Neuronal stem cell (in vitro differentiated cells): ENCODE measurements at regions not wholly inside any gene's neighbourhood (a gene's known extent, or its start where the extent isn't known, plus 50 kb on each side); places are given as distances from the start of the nearest gene placed in this dataset.

Source experiments
- DNase-seq: peaks from one replicate; pipeline ENCODE4 v3.0.0-alpha.2; 2013; ENCODE audit warnings: low spot score
- H2AFZ ChIP-seq: one replicate; pipeline ENCODE4 v1.6.1; 2013; ENCODE audit warnings: mild to moderate bottlenecking, low read length, inconsistent platforms
- H2AK5ac ChIP-seq: 2 replicates; pipeline ENCODE4 v1.6.1; 2013; ENCODE audit warnings: low read depth, mild to moderate bottlenecking, inconsistent platforms, low read length, moderate library complexity, mixed read lengths
- H2BK120ac ChIP-seq: 2 replicates; pipeline ENCODE4 v1.6.1; 2013; ENCODE audit warnings: low read depth, mild to moderate bottlenecking, inconsistent platforms, low read length, moderate library complexity, mixed read lengths
- H2BK12ac ChIP-seq: one replicate; pipeline ENCODE4 v1.6.1; 2013; ENCODE audit warnings: low read length, inconsistent platforms
- H2BK15ac ChIP-seq: 2 replicates; pipeline ENCODE4 v1.6.1; 2013; ENCODE audit warnings: mild to moderate bottlenecking, low read length, inconsistent platforms, mixed read lengths
- H2BK5ac ChIP-seq: one replicate; pipeline ENCODE4 v1.6.1; 2013; ENCODE audit warnings: inconsistent platforms, mild to moderate bottlenecking, low read length, moderate library complexity
- H3K14ac ChIP-seq: one replicate; pipeline ENCODE4 v1.6.1; 2013; ENCODE audit warnings: low read length, inconsistent platforms
- H3K18ac ChIP-seq: 2 replicates; pipeline ENCODE4 v1.6.1; 2013; ENCODE audit warnings: low read length, inconsistent platforms
- H3K23ac ChIP-seq: 2 replicates; pipeline ENCODE4 v1.6.1; 2013; ENCODE audit warnings: low read depth, mild to moderate bottlenecking, mixed read lengths, low read length, inconsistent platforms; ENCODE audit not compliant: poor library complexity
- H3K27ac ChIP-seq: replicated peaks from 3 replicates; pipeline ENCODE4 v1.5.1; 2013; ENCODE audit warnings: low read length, inconsistent platforms
- H3K27me3 ChIP-seq, 3 experiments: 2 replicates each; pipeline ENCODE4 v1.6.1; 2013; ENCODE audit warnings: low read length in 3 of 3, mild to moderate bottlenecking in 2 of 3, inconsistent platforms in 1 of 3, low read depth in 1 of 3, mixed read lengths in 1 of 3, moderate library complexity in 1 of 3; ENCODE audit not compliant: control insufficient read depth in 3 of 3, insufficient read depth in 3 of 3
- H3K36me3 ChIP-seq, 2 donors: replicated peaks in 1 of 2; 2 replicates each; pipeline ENCODE4 v1.6.1; 2013; ENCODE audit warnings: low read length in 2 of 2; ENCODE audit not compliant: control insufficient read depth in 2 of 2, insufficient read depth in 2 of 2
- H3K4ac ChIP-seq: 2 replicates; pipeline ENCODE4 v1.6.1; 2013; ENCODE audit warnings: inconsistent platforms, mild to moderate bottlenecking, low read length, moderate library complexity
- H3K4me1 ChIP-seq, 2 donors: 1 replicate in 1 of 2; 2 replicates in 1 of 2; pipeline ENCODE4 v1.6.1; 2013; ENCODE audit warnings: low read length in 2 of 2, low read depth in 1 of 2; ENCODE audit not compliant: control insufficient read depth in 2 of 2, insufficient read depth in 1 of 2
- H3K4me2 ChIP-seq: one replicate; pipeline ENCODE4 v1.6.1; 2013; ENCODE audit warnings: mild to moderate bottlenecking, low read length, inconsistent platforms; ENCODE audit not compliant: insufficient read depth, poor library complexity, severe bottlenecking
- H3K4me3 ChIP-seq, 2 donors: 2 replicates each; pipeline ENCODE4 v1.5.1; 2013; ENCODE audit warnings: low read length in 2 of 2, mild to moderate bottlenecking in 2 of 2, inconsistent platforms in 1 of 2, moderate library complexity in 1 of 2
- H3K79me1 ChIP-seq: one replicate; pipeline ENCODE4 v1.6.1; 2013; ENCODE audit warnings: low read depth, mild to moderate bottlenecking, inconsistent platforms, low read length, moderate library complexity
- H3K9ac ChIP-seq: one replicate; pipeline ENCODE4 v1.6.1; 2013; ENCODE audit warnings: mild to moderate bottlenecking, low read depth, low read length, inconsistent platforms; ENCODE audit not compliant: poor library complexity
- H3K9me3 ChIP-seq, 2 donors: replicated peaks in 1 of 2; 2 replicates each; pipeline versions ENCODE3 to v1.6.1; 2013; ENCODE audit warnings: low read length in 2 of 2, mild to moderate bottlenecking in 2 of 2, inconsistent platforms in 1 of 2, low read depth in 1 of 2, mixed read lengths in 1 of 2, moderate library complexity in 1 of 2; ENCODE audit not compliant: control insufficient read depth in 2 of 2, insufficient read depth in 1 of 2
- H4K8ac ChIP-seq: one replicate; pipeline ENCODE4 v1.6.1; 2013; ENCODE audit warnings: low read depth, mild to moderate bottlenecking, inconsistent platforms, low read length, moderate library complexity
- H4K91ac ChIP-seq: one replicate; pipeline ENCODE4 v1.6.1; 2013; ENCODE audit warnings: low read length, low read depth, mild to moderate bottlenecking, inconsistent platforms; ENCODE audit not compliant: poor library complexity
- WGBS, 2 donors: extraction: QIAGEN DNeasy Blood & Tissue Kit; methylation state at CpG; one replicate each; pipeline ENCODE4 v1.1.7; 2013; ENCODE audit warnings: missing lambda C conversion rate in 2 of 2, mixed read lengths in 1 of 2; ENCODE audit not compliant: insufficient read length in 2 of 2, insufficient replicate concordance in 1 of 2; ENCODE audit errors: extremely low coverage in 2 of 2; 5-methylcytosine and 5-hydroxymethylcytosine counted together

DNA sequence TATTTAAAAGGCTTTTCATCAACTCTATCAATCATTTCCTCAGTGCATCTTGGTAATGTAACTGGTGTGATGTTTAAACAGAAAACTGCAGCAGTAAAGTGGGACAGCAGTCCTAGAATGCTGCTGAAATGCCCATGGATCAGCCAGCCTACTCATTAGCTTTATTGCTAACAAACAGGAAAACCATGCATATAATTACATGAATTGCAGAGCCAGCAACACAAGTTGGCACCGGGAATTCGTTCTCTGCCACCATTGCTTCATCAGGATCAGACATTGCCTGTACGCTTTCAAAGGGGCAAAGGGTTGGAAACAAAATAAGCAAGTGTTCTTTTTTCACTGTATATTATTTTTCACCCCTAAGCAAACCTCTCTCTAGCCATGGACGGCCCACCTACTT, 276.2 kb upstream of the LRRC7 start:
- H3K9ac ChIP-seq = no peak overlapping the region
- H3K18ac ChIP-seq = no peak overlapping the region
- H3K27me3 ChIP-seq = no peaks in the 10 kb centered on the region
- no peak overlapping the region for H3K4me2 ChIP-seq
- no peak overlapping the region for H4K91ac ChIP-seq
- H2BK15ac ChIP-seq = no peak overlapping the region
- H4K8ac ChIP-seq = no peak overlapping the region
- H2AFZ ChIP-seq = no peak overlapping the region
- H3K14ac ChIP-seq = no peak overlapping the region
- no peak overlapping the region for H2BK120ac ChIP-seq
- no peak overlapping the region for H2BK12ac ChIP-seq
- H3K4me1 ChIP-seq = no peaks in the 10 kb centered on the region
- no peak overlapping the region for H2AK5ac ChIP-seq
- WGBS, 2 donors = no CpG with 5 or more reads among the region's 4 CpGs
- no peak overlapping the region for H3K4ac ChIP-seq
- no peak for DNase-seq
- no peak overlapping the region for H3K27ac ChIP-seq
- no peaks in the 10 kb centered on the region for H3K9me3 ChIP-seq
- no peak overlapping the region for H3K23ac ChIP-seq
- no peak overlapping the region for H2BK5ac ChIP-seq
- no peaks in the 10 kb centered on the region for H3K79me1 ChIP-seq
- no peaks in the 10 kb centered on the region for H3K36me3 ChIP-seq
- no peak overlapping the region for H3K4me3 ChIP-seq

DNA sequence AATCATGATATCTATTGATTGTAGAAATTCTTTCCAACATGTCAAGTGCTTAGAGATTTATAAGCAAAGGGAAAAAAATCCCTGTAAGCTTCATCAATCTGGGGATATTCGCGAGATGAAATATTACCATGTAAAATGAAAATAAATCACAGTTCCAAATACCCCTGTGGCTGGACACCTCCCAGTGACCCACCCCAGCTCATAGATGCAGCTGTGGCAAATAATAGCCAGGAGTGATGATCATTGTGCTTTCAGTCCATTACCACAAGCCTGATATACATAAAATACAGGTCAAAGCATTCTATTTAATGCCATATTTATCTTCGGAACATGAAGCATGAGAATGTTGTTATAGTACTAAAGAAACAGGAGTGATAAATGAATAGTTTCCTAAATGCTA, 274.9 kb upstream of the LRRC7 start:
- H2BK15ac ChIP-seq = no peak overlapping the region
- H2BK120ac ChIP-seq = no peak overlapping the region
- H2BK5ac ChIP-seq = no peak overlapping the region
- H2AFZ ChIP-seq = no peak overlapping the region
- H3K9ac ChIP-seq = no peak overlapping the region
- no peaks in the 10 kb centered on the region for H3K79me1 ChIP-seq
- no peak overlapping the region for H4K8ac ChIP-seq
- H3K4me3 ChIP-seq = no peak overlapping the region
- H3K27me3 ChIP-seq = no peaks in the 10 kb centered on the region
- H3K4me1 ChIP-seq = no peaks in the 10 kb centered on the region
- no peaks in the 10 kb centered on the region for H3K9me3 ChIP-seq
- no peak overlapping the region for H2AK5ac ChIP-seq
- H3K4me2 ChIP-seq = no peak overlapping the region
- H3K18ac ChIP-seq = no peak overlapping the region
- no peak overlapping the region for H2BK12ac ChIP-seq
- no peak for DNase-seq
- H3K36me3 ChIP-seq = no peaks in the 10 kb centered on the region
- H3K14ac ChIP-seq = no peak overlapping the region
- H3K4ac ChIP-seq = no peak overlapping the region
- WGBS, 2 donors = no CpG with 5 or more reads among the region's 3 CpGs
- no peak overlapping the region for H3K27ac ChIP-seq
- H4K91ac ChIP-seq = no peak overlapping the region
- no peak overlapping the region for H3K23ac ChIP-seq

DNA sequence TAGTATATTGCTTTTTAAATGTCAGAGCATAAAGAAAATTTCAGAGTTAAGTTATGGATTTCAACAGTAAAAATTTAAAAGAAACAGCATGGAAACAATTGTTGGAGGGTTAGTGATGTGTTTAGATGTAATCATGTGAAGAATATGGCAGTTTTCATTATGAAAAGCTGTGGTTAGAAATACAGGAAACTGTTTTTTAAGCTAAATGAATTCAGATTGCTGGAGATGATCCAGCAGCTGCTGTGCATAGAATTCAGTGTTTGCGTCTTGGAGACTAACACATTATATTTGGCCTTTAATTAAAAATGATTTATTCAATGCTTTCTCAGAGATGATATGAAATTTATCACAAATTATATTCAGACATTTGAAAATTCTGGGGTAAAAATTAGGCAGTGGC, 273.6 kb upstream of the LRRC7 start:
- no CpG with 5 or more reads among the region's 1 CpG for WGBS, 2 donors
- H3K4me1 ChIP-seq = no peaks in the 10 kb centered on the region
- H2AK5ac ChIP-seq = no peak overlapping the region

DNA sequence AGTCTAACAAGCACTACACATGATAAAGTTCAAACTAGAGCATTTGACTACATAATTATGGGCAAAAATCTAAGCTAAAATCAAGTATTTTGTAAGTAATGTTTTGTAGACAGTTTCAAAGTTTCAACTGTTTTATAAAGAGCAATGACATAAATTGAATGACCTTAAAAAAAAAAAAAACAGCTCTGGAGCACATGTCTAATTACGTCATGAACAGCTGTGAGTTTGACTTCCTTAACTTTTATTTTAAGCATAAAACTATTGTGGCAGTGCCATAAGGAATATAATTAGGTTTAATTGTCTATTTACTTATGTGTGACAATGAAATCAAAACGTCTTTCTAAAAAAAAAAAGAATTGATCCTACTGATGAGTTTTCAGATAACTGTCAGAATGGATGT, 272.5 kb upstream of the LRRC7 start:
- no peaks in the 10 kb centered on the region for H3K36me3 ChIP-seq
- no peak overlapping the region for H3K4ac ChIP-seq
- H3K4me2 ChIP-seq = no peak overlapping the region
- no peak overlapping the region for H2BK120ac ChIP-seq
- no peaks in the 10 kb centered on the region for H3K79me1 ChIP-seq
- H2AK5ac ChIP-seq = no peak overlapping the region
- H2BK12ac ChIP-seq = no peak overlapping the region
- H4K8ac ChIP-seq = no peak overlapping the region
- no CpG with 5 or more reads among the region's 2 CpGs for WGBS, 2 donors
- H3K9ac ChIP-seq = no peak overlapping the region
- no peak overlapping the region for H2BK5ac ChIP-seq
- no peaks in the 10 kb centered on the region for H3K27me3 ChIP-seq
- H3K23ac ChIP-seq = no peak overlapping the region
- no peak overlapping the region for H3K14ac ChIP-seq
- H3K4me3 ChIP-seq = no peak overlapping the region
- no peak overlapping the region for H4K91ac ChIP-seq
- DNase-seq = no peak
- H3K4me1 ChIP-seq = no peaks in the 10 kb centered on the region
- H2BK15ac ChIP-seq = no peak overlapping the region
- H2AFZ ChIP-seq = no peak overlapping the region
- no peaks in the 10 kb centered on the region for H3K9me3 ChIP-seq
- H3K27ac ChIP-seq = no peak overlapping the region
- no peak overlapping the region for H3K18ac ChIP-seq

More for the DNA sequence above, 273.6 kb upstream of the LRRC7 start:
- H3K9me3 ChIP-seq = no peaks in the 10 kb centered on the region
- no peak overlapping the region for H2BK120ac ChIP-seq
- H3K4me3 ChIP-seq = no peak overlapping the region
- H2BK5ac ChIP-seq = no peak overlapping the region
- peak overlapping the region; percentile 33 for H2AFZ ChIP-seq
- no peak overlapping the region for H3K27ac ChIP-seq
- H3K18ac ChIP-seq = no peak overlapping the region
- H3K4me2 ChIP-seq = no peak overlapping the region
- no peak overlapping the region for H3K23ac ChIP-seq
- H2BK15ac ChIP-seq = no peak overlapping the region
- no peak overlapping the region for H2BK12ac ChIP-seq
- H3K36me3 ChIP-seq = no peaks in the 10 kb centered on the region
- DNase-seq = no peak
- H4K8ac ChIP-seq = no peak overlapping the region
- H3K79me1 ChIP-seq = no peaks in the 10 kb centered on the region
- H3K4ac ChIP-seq = no peak overlapping the region
- no peaks in the 10 kb centered on the region for H3K27me3 ChIP-seq
- no peak overlapping the region for H4K91ac ChIP-seq
- no peak overlapping the region for H3K9ac ChIP-seq
- H3K14ac ChIP-seq = no peak overlapping the region
